Esophagus squamous epithelium (tissue), 5 donors: ENCODE measurements at regions not wholly inside any gene's neighbourhood (a gene's known extent, or its start where the extent isn't known, plus 50 kb on each side); places are given as distances from the start of the nearest gene placed in this dataset.

ENCODE experiments used
- DNase-seq: peaks from one replicate; lab custom pipeline; 2025; lab: John Stamatoyannopoulos, UW
- H3K27ac ChIP-seq, 4 donors: fragments of 200-600 bp; sonication (generic); one replicate each; pipeline ENCODE4 v1.5.1; 2016 to 2019; ENCODE audit warnings: mild to moderate bottlenecking in 1 of 4
- H3K27me3 ChIP-seq, 4 donors: fragments of 200-600 bp; sonication (generic); 1 replicate in 3 of 4; 2 replicates in 1 of 4; pipeline versions ENCODE4 v1.5.1 to v1.6.0; 2017 to 2021; ENCODE audit warnings: antibody characterized with exemption in 1 of 4
- H3K36me3 ChIP-seq, 3 donors: fragments of 200-600 bp; sonication (generic); one replicate each; pipeline ENCODE4 v1.5.1; 2016 to 2019
- H3K4me1 ChIP-seq, 3 donors: fragments of 200-600 bp; sonication (generic); one replicate each; pipeline ENCODE4 v1.5.1; 2017 to 2019
- H3K4me3 ChIP-seq, 4 donors: fragments of 200-600 bp; sonication (generic); 1 replicate in 3 of 4; 2 replicates in 1 of 4; pipeline ENCODE4 v1.5.1; 2016 to 2019; ENCODE audit warnings: mild to moderate bottlenecking in 2 of 4, moderate library complexity in 1 of 4
- H3K9me3 ChIP-seq, 3 donors: fragments of 200-600 bp; sonication (generic); one replicate each; pipeline ENCODE4 v1.5.1; 2016 to 2019
- CTCF ChIP-seq, 6 experiments: fragments of 450-650 bp in 4 of 6; fragments of 200-600 bp in 2 of 6; sonication (generic) in 2 of 6; IDR thresholded peaks; one replicate each; pipeline ENCODE4 v1.5.1; 2016 to 2019; ENCODE audit warnings: antibody characterized with exemption in 6 of 6, mild to moderate bottlenecking in 4 of 6, moderate library complexity in 4 of 6
- POLR2A ChIP-seq, 4 donors: fragments of 450-650 bp; IDR thresholded peaks; one replicate each; pipeline ENCODE4 v1.6.1; 2017; ENCODE audit warnings: antibody characterized with exemption in 4 of 4, mild to moderate bottlenecking in 4 of 4, moderate library complexity in 3 of 4
- WGBS, 2 donors: methylation state at CpG; one replicate each; pipeline ENCODE4 v1.1.5; 2018; 5-methylcytosine and 5-hydroxymethylcytosine counted together
- intact Hi-C: fragments of 100-400 bp; cut with DNase I; formaldehyde crosslinking; loops from one replicate; pipeline ENCODE4 v1.15.0; 2022
- donor health status: DM: yes; HTN: yes; CAD: no.

GRCh38 chr14:82238649-82239048, 705.0 kb upstream of the SEL1L start:
- intact Hi-C loops = no loop called here
- no peak overlapping the region for H3K4me3 ChIP-seq

GRCh38 chr14:82239223-82239622, 705.6 kb upstream of the SEL1L start:
- no peaks in the 10 kb centered on the region for H3K36me3 ChIP-seq
- H3K27me3 ChIP-seq = no peaks in the 10 kb centered on the region
- TF ChIP-seq POLR2A (IDR thresholded peaks at IDR 0.05) (no peak), CTCF (IDR thresholded peaks at IDR 0.05) (no peak)
- H3K4me3 ChIP-seq = no peak overlapping the region
- no peaks in the 10 kb centered on the region for H3K9me3 ChIP-seq
- H3K4me1 ChIP-seq = no peaks in the 10 kb centered on the region
- intact Hi-C loops = no loop called here
- 68 to 78% methylated on average over 7 of the region's 7 CpGs for WGBS, 2 donors
- no peak for DNase-seq
- H3K27ac ChIP-seq = no peak overlapping the region

More at GRCh38 chr14:82238649-82239048, 705.0 kb upstream of the SEL1L start:
- Histone ChIP-seq H3K27me3 (no peaks in the 10 kb centered on the region), H3K4me1 (no peaks in the 10 kb centered on the region), H3K9me3 (no peaks in the 10 kb centered on the region), H3K36me3 (no peaks in the 10 kb centered on the region), H3K27ac (no peak overlapping the region)
- TF ChIP-seq POLR2A (IDR thresholded peaks at IDR 0.05) (no peak), CTCF (IDR thresholded peaks at IDR 0.05) (no peak)
- 49 to 58% methylated on average over 2 of the region's 2 CpGs for WGBS, 2 donors
- DNase-seq = no peak

- Histone ChIP-seq H3K27me3 (no peaks in the 10 kb centered on the region), H3K36me3 (no peaks in the 10 kb centered on the region), H3K27ac (no peak overlapping the region), H3K9me3 (no peaks in the 10 kb centered on the region), H3K4me1 (no peaks in the 10 kb centered on the region), H3K4me3 (no peak overlapping the region)
- TF ChIP-seq POLR2A (IDR thresholded peaks at IDR 0.05) (no peak), CTCF (IDR thresholded peaks at IDR 0.05) (no peak)
- no peak for DNase-seq
- intact Hi-C loops = no loop called here
- 52 to 66% methylated on average over 4 of the region's 4 CpGs for WGBS, 2 donors
Measured at GRCh38 chr14:82244791-82245190, 711.1 kb upstream of the SEL1L start.

- intact Hi-C loops = no loop called here
Measured at GRCh38 chr14:82251494-82251893, 717.8 kb upstream of the SEL1L start.

GRCh38 chr14:82270286-82270685, 736.6 kb upstream of the SEL1L start:
- Histone ChIP-seq H3K4me3 (no peak overlapping the region), H3K9me3 (no peaks in the 10 kb centered on the region), H3K4me1 (no peaks in the 10 kb centered on the region), H3K27me3 (no peaks in the 10 kb centered on the region), H3K36me3 (no peaks in the 10 kb centered on the region), H3K27ac (no peak overlapping the region)
- intact Hi-C loops = no loop called here
- no peak for DNase-seq
- TF ChIP-seq POLR2A (IDR thresholded peaks at IDR 0.05) = no peak
- TF ChIP-seq CTCF (IDR thresholded peaks at IDR 0.05) = no peak

More at GRCh38 chr14:82251494-82251893, 717.8 kb upstream of the SEL1L start:
- Histone ChIP-seq H3K4me1 (no peaks in the 10 kb centered on the region), H3K4me3 (no peak overlapping the region), H3K9me3 (no peaks in the 10 kb centered on the region), H3K27ac (no peak overlapping the region), H3K27me3 (no peaks in the 10 kb centered on the region), H3K36me3 (no peaks in the 10 kb centered on the region)
- no peak for TF ChIP-seq CTCF (IDR thresholded peaks at IDR 0.05)
- TF ChIP-seq POLR2A (IDR thresholded peaks at IDR 0.05) = no peak
- DNase-seq = no peak
- 78 to 80% methylated on average over 8 of the region's 8 CpGs for WGBS, 2 donors
